ENCODE measurements at regions not wholly inside any gene's neighbourhood (a gene's known extent, or its start where the extent isn't known, plus 50 kb on each side); places are given as distances from the start of the nearest gene placed in this dataset.

DNA sequence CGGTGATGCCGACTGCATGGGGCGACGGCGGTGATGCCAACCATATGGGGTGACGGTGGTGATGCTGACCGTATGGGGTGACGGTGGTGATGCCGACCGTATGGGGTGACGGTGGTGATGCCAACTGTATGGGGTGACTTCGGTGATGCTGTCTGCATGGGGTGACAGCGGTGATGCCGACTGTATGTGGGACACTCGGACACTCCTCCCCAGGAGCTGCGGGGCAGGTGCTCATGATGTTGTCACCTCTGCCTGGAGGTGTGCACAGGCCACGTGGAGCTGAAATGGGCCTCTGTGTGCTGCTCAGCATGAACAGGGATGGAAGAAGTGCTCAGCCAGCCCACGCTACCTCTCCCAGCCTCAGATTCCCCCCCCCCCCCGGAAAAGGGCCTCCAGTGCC lies 171.8 kb downstream of the OLFM1 start:
- TF ChIP-seq, protein P1, sequence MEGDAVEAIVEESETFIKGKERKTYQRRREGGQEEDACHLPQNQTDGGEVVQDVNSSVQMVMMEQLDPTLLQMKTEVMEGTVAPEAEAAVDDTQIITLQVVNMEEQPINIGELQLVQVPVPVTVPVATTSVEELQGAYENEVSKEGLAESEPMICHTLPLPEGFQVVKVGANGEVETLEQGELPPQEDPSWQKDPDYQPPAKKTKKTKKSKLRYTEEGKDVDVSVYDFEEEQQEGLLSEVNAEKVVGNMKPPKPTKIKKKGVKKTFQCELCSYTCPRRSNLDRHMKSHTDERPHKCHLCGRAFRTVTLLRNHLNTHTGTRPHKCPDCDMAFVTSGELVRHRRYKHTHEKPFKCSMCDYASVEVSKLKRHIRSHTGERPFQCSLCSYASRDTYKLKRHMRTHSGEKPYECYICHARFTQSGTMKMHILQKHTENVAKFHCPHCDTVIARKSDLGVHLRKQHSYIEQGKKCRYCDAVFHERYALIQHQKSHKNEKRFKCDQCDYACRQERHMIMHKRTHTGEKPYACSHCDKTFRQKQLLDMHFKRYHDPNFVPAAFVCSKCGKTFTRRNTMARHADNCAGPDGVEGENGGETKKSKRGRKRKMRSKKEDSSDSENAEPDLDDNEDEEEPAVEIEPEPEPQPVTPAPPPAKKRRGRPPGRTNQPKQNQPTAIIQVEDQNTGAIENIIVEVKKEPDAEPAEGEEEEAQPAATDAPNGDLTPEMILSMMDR (conservative IDR thresholded peaks at IDR 0.05), result no peak
- Mint-ChIP-seq H3K36me3 (no peaks in the 10 kb centered on the region), H3K4me1 (ENCODE audit: unreplicated experiment) (no peaks in the 10 kb centered on the region)

DNA sequence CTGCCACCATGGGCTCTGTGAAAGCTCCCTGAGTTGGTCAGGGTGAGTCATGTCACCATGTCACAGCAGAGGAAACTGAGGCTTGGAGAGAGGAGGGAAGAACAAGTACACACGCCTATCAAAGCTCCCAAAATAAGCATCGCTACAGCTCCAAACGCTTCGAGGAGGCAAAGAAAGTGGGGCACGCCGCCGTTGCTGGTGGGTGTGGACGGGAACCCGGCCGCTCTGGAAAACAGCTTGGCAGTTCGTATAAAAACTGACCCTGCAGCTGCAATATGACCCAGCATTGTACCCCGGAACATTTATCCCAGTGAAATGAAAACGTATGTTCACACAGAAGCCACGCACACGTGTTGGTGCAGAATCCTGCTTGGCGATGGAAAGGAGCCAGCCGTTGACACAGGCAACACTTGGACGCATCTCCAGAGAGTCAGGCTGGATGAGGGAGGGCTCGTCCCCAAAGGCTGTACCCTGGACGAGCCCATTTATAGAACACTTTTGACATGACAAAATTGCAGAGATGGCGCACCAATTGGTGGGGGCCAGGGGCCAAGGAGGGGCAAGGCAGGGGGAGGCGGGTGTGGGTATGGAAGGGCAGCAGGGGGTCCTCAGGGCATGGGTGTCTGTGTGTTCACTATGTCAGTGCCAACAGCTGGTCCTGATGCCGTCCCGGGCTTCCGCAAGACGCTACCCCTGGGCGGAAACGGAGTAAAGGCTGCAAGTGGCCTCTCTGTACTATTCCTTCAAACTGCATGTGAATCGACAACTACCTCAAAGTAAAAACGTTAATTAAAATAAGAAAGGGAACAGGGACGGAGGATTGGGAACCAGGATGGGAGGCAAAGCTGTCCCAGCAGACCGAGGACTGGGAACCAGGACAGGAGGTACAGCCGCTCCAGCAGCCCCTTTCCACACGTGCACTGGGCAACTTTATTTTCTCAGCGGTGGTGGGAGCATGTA lies 173.0 kb downstream of the OLFM1 start:
- Mint-ChIP-seq H3K27ac (no peak overlapping the region), H3K27me3 (peaks cover 3% of the 10 kb centered on the region), H3K4me3 (no peak overlapping the region), H3K9me3 (no peaks in the 10 kb centered on the region), H3K36me3 (no peaks in the 10 kb centered on the region), H3K4me1 (ENCODE audit: unreplicated experiment) (no peaks in the 10 kb centered on the region)
- TF ChIP-seq, protein P1 (conservative IDR thresholded peaks at IDR 0.05), result no peak
- no peak for DNase-seq (ENCODE audit: extremely low spot score, unreplicated experiment)

More for the DNA sequence above, 171.8 kb downstream of the OLFM1 start:
- H3K9me3 Mint-ChIP-seq, result no peaks in the 10 kb centered on the region
- no peak overlapping the region for H3K27ac Mint-ChIP-seq
- no peak for DNase-seq (ENCODE audit: extremely low spot score, unreplicated experiment)
- peaks cover 3% of the 10 kb centered on the region for H3K27me3 Mint-ChIP-seq
- H3K4me3 Mint-ChIP-seq, result no peak overlapping the region

DNA sequence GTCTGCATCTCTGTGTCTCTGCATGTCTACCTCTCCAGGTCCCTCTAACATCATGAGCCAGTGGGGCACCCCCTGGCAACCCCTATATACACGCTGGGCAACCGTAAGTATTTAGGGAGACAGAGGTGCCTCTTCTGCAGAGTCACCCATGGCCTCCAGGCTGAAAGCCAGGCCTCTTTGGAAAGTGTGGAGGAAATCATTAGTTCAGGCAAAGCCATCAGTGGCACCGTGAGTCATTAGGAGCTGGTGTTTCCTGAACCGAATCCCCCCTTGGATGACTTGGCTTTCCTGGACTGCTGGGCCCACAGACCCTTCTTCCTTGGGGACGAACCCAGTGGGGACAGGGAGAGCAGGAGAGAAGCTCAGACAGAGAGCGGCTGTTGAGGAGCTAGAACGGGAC lies 174.8 kb downstream of the OLFM1 start:
- Mint-ChIP-seq H3K36me3 (no peaks in the 10 kb centered on the region), H3K4me1 (ENCODE audit: unreplicated experiment) (no peaks in the 10 kb centered on the region), H3K27me3 (peaks cover 13% of the 10 kb centered on the region), H3K9me3 (no peaks in the 10 kb centered on the region), H3K4me3 (no peak overlapping the region), H3K27ac (no peak overlapping the region)
- no peak for DNase-seq (ENCODE audit: extremely low spot score, unreplicated experiment)
- TF ChIP-seq, protein P1 (conservative IDR thresholded peaks at IDR 0.05), result no peak

DNA sequence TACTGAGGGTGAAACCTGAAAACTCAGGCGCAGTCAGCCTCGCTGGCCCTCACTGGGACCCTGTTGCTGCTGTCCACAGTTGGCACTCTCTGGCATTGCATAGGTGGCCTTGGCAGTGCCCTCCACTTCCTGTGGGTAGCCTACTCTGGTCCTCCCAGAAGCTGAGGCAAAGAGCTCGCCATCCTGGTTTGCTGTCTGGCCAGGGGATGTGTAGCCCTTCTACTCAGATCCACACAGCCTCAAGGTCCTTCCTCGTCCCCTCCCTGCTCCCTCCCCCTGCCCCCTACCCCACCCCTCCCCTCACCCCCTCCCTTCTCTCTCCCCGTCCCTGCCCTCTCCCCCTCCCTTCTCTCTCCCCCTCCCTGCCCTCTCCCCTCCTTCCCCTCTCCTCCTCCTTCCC lies 176.0 kb downstream of the OLFM1 start:
- Mint-ChIP-seq H3K9me3 (no peaks in the 10 kb centered on the region), H3K4me3 (no peak overlapping the region), H3K36me3 (no peaks in the 10 kb centered on the region), H3K4me1 (ENCODE audit: unreplicated experiment) (no peaks in the 10 kb centered on the region), H3K27ac (no peak overlapping the region), H3K27me3 (peaks cover 18% of the 10 kb centered on the region)
- no peak for DNase-seq (ENCODE audit: extremely low spot score, unreplicated experiment)
- TF ChIP-seq, protein P1 (conservative IDR thresholded peaks at IDR 0.05), result no peak

DNA sequence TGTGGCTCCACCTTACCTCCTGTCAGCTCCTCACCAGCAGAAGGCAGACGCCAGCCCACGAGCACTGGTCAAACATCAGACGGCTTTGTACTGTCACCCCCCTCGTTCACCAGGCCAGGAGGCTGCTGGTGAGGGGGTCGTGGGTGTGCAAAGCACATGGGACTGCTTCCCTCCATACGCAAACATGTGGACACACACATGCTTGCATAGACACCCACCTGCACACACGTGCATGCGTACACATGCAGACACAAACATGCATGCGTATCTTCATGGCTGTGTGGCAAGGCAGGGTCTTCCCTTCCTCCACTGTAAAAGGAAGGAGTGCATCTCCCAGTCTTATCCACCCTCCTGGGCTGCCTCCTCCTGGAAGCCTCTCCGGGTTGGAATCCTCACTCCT lies 178.5 kb downstream of the OLFM1 start:
- Mint-ChIP-seq H3K36me3 (no peaks in the 10 kb centered on the region), H3K4me3 (no peak overlapping the region), H3K4me1 (ENCODE audit: unreplicated experiment) (peaks cover 6% of the 10 kb centered on the region), H3K27me3 (peaks cover 31% of the 10 kb centered on the region), H3K27ac (no peak overlapping the region), H3K9me3 (no peaks in the 10 kb centered on the region)
- TF ChIP-seq, protein P1 (conservative IDR thresholded peaks at IDR 0.05), result no peak
- no peak for DNase-seq (ENCODE audit: extremely low spot score, unreplicated experiment)

Measured in type B pancreatic cell (in vitro differentiated cells).